ENCODE measurements at regions not wholly inside any gene's neighbourhood (a gene's known extent, or its start where the extent isn't known, plus 50 kb on each side); places are given as distances from the start of the nearest gene placed in this dataset.

DNA sequence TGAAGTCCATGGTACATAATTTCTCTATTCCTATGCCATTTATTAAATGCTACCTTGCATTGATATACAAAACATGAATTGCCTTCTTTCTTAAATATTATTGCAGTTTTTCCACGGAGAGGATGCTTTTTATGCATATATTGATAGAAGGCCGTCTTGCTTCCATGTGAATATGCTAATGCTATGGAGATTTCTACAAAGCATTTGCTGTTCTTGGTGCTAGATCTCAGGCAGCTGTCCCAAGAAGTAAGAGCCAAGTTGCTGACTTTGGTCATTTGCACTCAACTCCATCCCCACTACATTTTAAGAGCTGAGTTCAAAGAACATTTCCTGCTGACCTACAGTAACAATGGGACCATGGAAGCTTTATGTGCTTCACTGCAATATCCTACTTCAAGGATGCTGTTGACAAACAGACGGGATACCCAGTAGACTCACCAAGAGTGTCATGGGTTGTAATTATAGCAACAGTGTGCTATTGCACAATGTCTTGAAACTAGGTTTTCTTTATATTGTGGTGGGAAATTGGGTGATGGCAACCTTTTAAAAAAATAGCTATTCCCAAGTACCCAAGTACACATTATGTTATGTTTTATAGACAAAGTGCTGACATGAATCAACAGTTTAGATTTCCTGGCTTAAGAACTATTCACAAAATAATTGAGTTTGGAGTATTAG, 1172.4 kb upstream of the PIK3C3 start:
- TF ChIP-seq, protein P1, sequence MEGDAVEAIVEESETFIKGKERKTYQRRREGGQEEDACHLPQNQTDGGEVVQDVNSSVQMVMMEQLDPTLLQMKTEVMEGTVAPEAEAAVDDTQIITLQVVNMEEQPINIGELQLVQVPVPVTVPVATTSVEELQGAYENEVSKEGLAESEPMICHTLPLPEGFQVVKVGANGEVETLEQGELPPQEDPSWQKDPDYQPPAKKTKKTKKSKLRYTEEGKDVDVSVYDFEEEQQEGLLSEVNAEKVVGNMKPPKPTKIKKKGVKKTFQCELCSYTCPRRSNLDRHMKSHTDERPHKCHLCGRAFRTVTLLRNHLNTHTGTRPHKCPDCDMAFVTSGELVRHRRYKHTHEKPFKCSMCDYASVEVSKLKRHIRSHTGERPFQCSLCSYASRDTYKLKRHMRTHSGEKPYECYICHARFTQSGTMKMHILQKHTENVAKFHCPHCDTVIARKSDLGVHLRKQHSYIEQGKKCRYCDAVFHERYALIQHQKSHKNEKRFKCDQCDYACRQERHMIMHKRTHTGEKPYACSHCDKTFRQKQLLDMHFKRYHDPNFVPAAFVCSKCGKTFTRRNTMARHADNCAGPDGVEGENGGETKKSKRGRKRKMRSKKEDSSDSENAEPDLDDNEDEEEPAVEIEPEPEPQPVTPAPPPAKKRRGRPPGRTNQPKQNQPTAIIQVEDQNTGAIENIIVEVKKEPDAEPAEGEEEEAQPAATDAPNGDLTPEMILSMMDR (conservative IDR thresholded peaks at IDR 0.05) = no peak
- H3K27ac ChIP-seq = no peak overlapping the region

- TF ChIP-seq, protein P1 (conservative IDR thresholded peaks at IDR 0.05) = no peak
- H3K27ac ChIP-seq = no peak overlapping the region
These were observed 1185.2 kb upstream of the PIK3C3 start for GRCh38 chr18:40769786-40770185.

DNA sequence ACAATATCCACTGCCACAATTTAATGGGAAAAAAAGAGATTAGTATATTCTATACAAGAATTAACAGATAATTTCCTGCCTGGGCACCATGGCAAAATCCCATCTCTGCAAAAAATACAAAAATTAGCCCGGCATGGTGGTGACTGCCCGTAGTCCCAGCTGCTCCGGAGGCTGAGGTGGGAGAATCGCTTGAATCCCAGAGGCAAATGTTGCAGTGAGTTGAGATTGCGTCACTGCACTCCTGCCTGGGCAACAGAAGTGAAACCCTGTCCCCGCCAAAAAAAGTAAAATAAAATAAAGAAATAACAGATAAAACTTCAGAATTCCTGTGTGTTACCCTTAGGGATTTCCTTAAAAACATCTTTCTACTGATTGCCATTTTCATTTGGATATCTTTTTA, 1194.8 kb upstream of the PIK3C3 start:
- TF ChIP-seq, protein P1 (conservative IDR thresholded peaks at IDR 0.05) = no peak
- H3K27ac ChIP-seq = no peak overlapping the region

DNA sequence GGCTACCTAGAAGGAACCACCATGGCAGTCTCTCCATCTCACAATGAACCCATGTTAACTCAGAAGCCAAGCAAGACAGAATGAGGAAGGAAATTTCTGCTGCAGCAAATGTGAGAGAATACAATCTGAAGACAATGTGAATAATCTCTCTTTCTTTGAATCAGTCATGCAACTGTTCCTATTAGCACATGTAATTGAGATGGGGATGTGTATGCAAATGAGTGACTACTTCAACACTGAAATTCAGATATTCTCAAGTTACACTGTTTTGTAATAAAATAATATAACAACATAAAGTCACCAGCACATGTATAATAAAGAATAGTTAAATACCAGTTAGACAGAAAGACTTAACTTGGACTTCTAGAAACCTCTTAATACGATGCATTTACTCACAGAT, 1200.6 kb upstream of the PIK3C3 start:
- TF ChIP-seq, protein P1 (conservative IDR thresholded peaks at IDR 0.05) = no peak
- no peak overlapping the region for H3K27ac ChIP-seq

GRCh38 chr18:40752316-40752715, 1202.7 kb upstream of the PIK3C3 start:
- TF ChIP-seq, protein P1 (conservative IDR thresholded peaks at IDR 0.05) = no peak
- H3K27ac ChIP-seq = no peak overlapping the region

DNA sequence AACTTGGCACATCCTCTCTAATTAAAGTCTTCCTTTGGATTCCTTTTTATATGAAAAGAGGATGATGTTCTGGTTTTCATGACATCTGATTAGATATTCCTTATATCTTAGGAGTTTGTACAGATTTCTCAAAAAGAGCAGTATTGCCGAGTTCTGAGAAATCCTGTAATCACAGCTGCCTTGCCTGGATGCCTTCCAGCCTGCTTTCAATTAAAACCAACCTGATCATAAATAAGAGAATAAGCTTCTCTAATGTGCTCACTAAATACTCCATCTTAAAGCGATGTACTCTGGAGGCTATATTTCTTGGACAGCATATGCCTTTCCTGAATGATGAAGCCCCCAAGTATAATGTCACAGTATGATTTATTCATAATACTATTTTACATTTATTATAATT, 1203.8 kb upstream of the PIK3C3 start:
- TF ChIP-seq, protein P1 (conservative IDR thresholded peaks at IDR 0.05) = no peak
- H3K27ac ChIP-seq = no peak overlapping the region

- TF ChIP-seq, protein P1 (conservative IDR thresholded peaks at IDR 0.05) = no peak
- no peak overlapping the region for H3K27ac ChIP-seq
These were observed 1216.0 kb upstream of the PIK3C3 start for GRCh38 chr18:40739029-40739428.

All from VCaP (cell line).